KMS-11 (cell line): ENCODE measurements at regions not wholly inside any gene's neighbourhood (a gene's known extent, or its start where the extent isn't known, plus 50 kb on each side); places are given as distances from the start of the nearest gene placed in this dataset.

Source experiments
- H2AFZ ChIP-seq: fragments of 200-600 bp; sonication (generic); 2 replicates; pipeline ENCODE4 v1.6.1; 2016; ENCODE audit warnings: antibody characterized with exemption, mixed run types, low read depth
- H3K27ac ChIP-seq: fragments of 200-600 bp; sonication (generic); 2 replicates; pipeline ENCODE4 v1.6.1; 2016; ENCODE audit warnings: mild to moderate bottlenecking, mixed run types
- H3K27me3 ChIP-seq: fragments of 200-600 bp; sonication (generic); 2 replicates; pipeline ENCODE4 v1.6.1; 2017; ENCODE audit warnings: mild to moderate bottlenecking, low read depth, mixed run types, moderate library complexity; ENCODE audit not compliant: insufficient read depth
- H3K36me3 ChIP-seq: fragments of 200-600 bp; sonication (generic); 2 replicates; pipeline ENCODE4 v1.6.1; 2017; ENCODE audit warnings: mild to moderate bottlenecking, mixed run types; ENCODE audit not compliant: insufficient read depth
- H3K4me1 ChIP-seq: fragments of 200-600 bp; sonication (generic); 2 replicates; pipeline ENCODE4 v1.6.1; 2016; ENCODE audit warnings: mild to moderate bottlenecking, low read depth, mixed run types; ENCODE audit not compliant: poor library complexity, severe bottlenecking
- H3K4me2 ChIP-seq: fragments of 200-600 bp; sonication (generic); 2 replicates; pipeline ENCODE4 v1.7.0; 2016; ENCODE audit warnings: mild to moderate bottlenecking, mixed run types
- H3K4me3 ChIP-seq: fragments of 200-600 bp; sonication (generic); IDR thresholded peaks from 2 replicates; pipeline ENCODE4 v1.6.1; 2017; ENCODE audit warnings: low read depth, low read length, mixed read lengths; ENCODE audit not compliant: insufficient read depth
- H3K79me2 ChIP-seq: fragments of 200-600 bp; sonication (generic); 2 replicates; pipeline ENCODE4 v1.6.1; 2016; ENCODE audit warnings: low read depth, mixed run types; ENCODE audit not compliant: insufficient read depth
- H3K9ac ChIP-seq: fragments of 200-600 bp; sonication (generic); 2 replicates; pipeline ENCODE4 v1.6.1; 2016; ENCODE audit warnings: mild to moderate bottlenecking, mixed run types
- H4K20me1 ChIP-seq: fragments of 200-600 bp; sonication (generic); 2 replicates; pipeline ENCODE4 v1.6.1; 2016; ENCODE audit warnings: mild to moderate bottlenecking, mixed run types; ENCODE audit not compliant: insufficient read depth
- CTCF ChIP-seq: fragments of 200-600 bp; sonication (generic); conservative IDR thresholded peaks from 2 replicates; pipeline ENCODE4 v1.6.1; 2017; ENCODE audit warnings: low read depth, mild to moderate bottlenecking, antibody characterized with exemption, low read length, moderate library complexity, mixed read lengths

GRCh38 chr4:116878280-116878679 is 207.1 kb downstream of the TRAM1L1 start:
- Histone ChIP-seq H3K9ac (no peak overlapping the region), H3K27me3 (no peaks in the 10 kb centered on the region), H3K4me1 (peaks cover 4% of the 10 kb centered on the region), H4K20me1 (no peaks in the 10 kb centered on the region), H3K4me3 (no peak overlapping the region), H3K79me2 (no peaks in the 10 kb centered on the region), H3K36me3 (no peaks in the 10 kb centered on the region), H3K4me2 (no peak overlapping the region), H3K27ac (no peak overlapping the region), H2AFZ (no peak overlapping the region)
- no peak for TF ChIP-seq CTCF

- no peak for TF ChIP-seq CTCF
- Histone ChIP-seq H3K27ac (no peak overlapping the region), H2AFZ (no peak overlapping the region), H3K4me1 (peaks cover 4% of the 10 kb centered on the region), H3K36me3 (no peaks in the 10 kb centered on the region), H3K79me2 (no peaks in the 10 kb centered on the region), H4K20me1 (no peaks in the 10 kb centered on the region), H3K9ac (no peak overlapping the region), H3K4me3 (no peak overlapping the region), H3K27me3 (no peaks in the 10 kb centered on the region), H3K4me2 (no peak overlapping the region)
Measured at GRCh38 chr4:116877069-116877468, 208.3 kb downstream of the TRAM1L1 start.

- Histone ChIP-seq H2AFZ (no peak overlapping the region), H3K9ac (no peak overlapping the region), H3K79me2 (no peaks in the 10 kb centered on the region), H3K27ac (no peak overlapping the region), H3K4me1 (peaks cover 2% of the 10 kb centered on the region), H3K4me2 (no peak overlapping the region), H3K36me3 (no peaks in the 10 kb centered on the region), H3K27me3 (no peaks in the 10 kb centered on the region), H3K4me3 (no peak overlapping the region), H4K20me1 (no peaks in the 10 kb centered on the region)
- TF ChIP-seq CTCF, result no peak
Measured at GRCh38 chr4:116872941-116873340, 212.4 kb downstream of the TRAM1L1 start.

- H3K36me3 ChIP-seq, result no peaks in the 10 kb centered on the region
- no peaks in the 10 kb centered on the region for H4K20me1 ChIP-seq
- H3K27me3 ChIP-seq, result no peaks in the 10 kb centered on the region
- no peak overlapping the region for H2AFZ ChIP-seq
- H3K4me2 ChIP-seq, result no peak overlapping the region
- no peaks in the 10 kb centered on the region for H3K79me2 ChIP-seq
- no peaks in the 10 kb centered on the region for H3K4me1 ChIP-seq
- H3K27ac ChIP-seq, result no peak overlapping the region
- no peak overlapping the region for H3K4me3 ChIP-seq
- no peak for TF ChIP-seq CTCF
- no peak overlapping the region for H3K9ac ChIP-seq
Measured at GRCh38 chr4:116872308-116872707, 213.1 kb downstream of the TRAM1L1 start.
